Fibroblast of lung (primary cell): ENCODE measurements at regions not wholly inside any gene's neighbourhood (a gene's known extent, or its start where the extent isn't known, plus 50 kb on each side); places are given as distances from the start of the nearest gene placed in this dataset.
"Not testable (repeated sequence)": the region's sequence is repeated elsewhere in the genome, so short reads cannot be mapped to it uniquely, and the experiment has no call there.

Source experiments
- DNase-seq, 2 donors: peaks; one replicate each; pipeline versions ENCODE4 v3.0.0 to v3.0.0-alpha.2; 2010; ENCODE audit warnings: low read depth in 2 of 2
- H2AFZ ChIP-seq: 2 replicates; pipeline ENCODE4 v1.5.1; 2012; ENCODE audit warnings: low read length, control low read depth, inconsistent platforms
- H3K27ac ChIP-seq: 2 replicates; pipeline ENCODE4 v1.5.1; 2011; ENCODE audit warnings: low read length, control low read depth; ENCODE audit not compliant: insufficient read depth
- H3K27me3 ChIP-seq: 2 replicates; pipeline ENCODE4 v1.5.1; 2011; ENCODE audit warnings: mild to moderate bottlenecking, low read length; ENCODE audit not compliant: control insufficient read depth, insufficient read depth
- H3K36me3 ChIP-seq: 2 replicates; pipeline ENCODE4 v1.5.1; 2011; ENCODE audit warnings: low read length; ENCODE audit not compliant: control insufficient read depth, insufficient read depth
- H3K4me1 ChIP-seq: 2 replicates; pipeline ENCODE4 v1.5.1; 2011; ENCODE audit warnings: low read length; ENCODE audit not compliant: control insufficient read depth, insufficient read depth; ENCODE audit errors: extremely low read depth
- H3K4me2 ChIP-seq: 2 replicates; pipeline ENCODE4 v1.5.1; 2011; ENCODE audit warnings: low read length, control low read depth; ENCODE audit not compliant: insufficient read depth; ENCODE audit errors: extremely low read depth
- H3K4me3 ChIP-seq, 4 experiments: fragments of 200-600 bp in 1 of 4; sonication (generic) in 1 of 4; replicated peaks in 1 of 4; 2 replicates each; pipeline ENCODE4 v1.5.1; 2011 to 2016; ENCODE audit warnings: low read length in 4 of 4, low read depth in 3 of 4, mild to moderate bottlenecking in 3 of 4, control low read depth in 2 of 4, inconsistent platforms in 1 of 4, mixed read lengths in 1 of 4; ENCODE audit not compliant: insufficient read depth in 1 of 4; ENCODE audit errors: control extremely low read depth in 1 of 4
- H3K79me2 ChIP-seq: 2 replicates; pipeline ENCODE4 v1.5.1; 2012; ENCODE audit warnings: mild to moderate bottlenecking, low read length, inconsistent platforms; ENCODE audit not compliant: control insufficient read depth, insufficient read depth
- H3K9ac ChIP-seq: 2 replicates; pipeline ENCODE4 v1.5.1; 2011; ENCODE audit warnings: mild to moderate bottlenecking, low read length, control low read depth; ENCODE audit not compliant: insufficient read depth
- H3K9me3 ChIP-seq: 2 replicates; pipeline ENCODE4 v1.5.1; 2012; ENCODE audit warnings: low read depth, low read length; ENCODE audit not compliant: control insufficient read depth, insufficient read depth
- H4K20me1 ChIP-seq: 2 replicates; pipeline ENCODE4 v1.5.1; 2011; ENCODE audit warnings: low read length; ENCODE audit not compliant: control insufficient read depth, insufficient read depth; ENCODE audit errors: extremely low read depth

DNA sequence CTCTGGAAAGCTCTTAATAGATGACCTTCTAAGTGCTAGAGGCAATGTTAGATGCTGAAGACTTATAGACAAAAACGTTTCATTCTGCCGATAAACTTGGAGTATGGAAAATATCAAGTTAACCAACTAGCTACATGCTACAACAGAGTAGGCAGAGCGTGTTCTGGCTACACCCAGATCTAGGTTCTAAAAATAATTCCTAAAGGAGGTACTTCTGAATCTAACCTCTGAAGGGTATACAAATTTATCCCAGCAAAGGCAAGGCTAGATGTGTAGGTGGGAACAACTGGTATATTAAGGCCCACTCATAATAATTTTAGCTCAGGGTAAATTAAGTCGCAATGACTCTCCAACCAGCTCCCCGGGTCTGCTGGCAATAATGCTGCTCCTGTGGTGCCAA, 67.6 kb upstream of the NBPF26 start:
- H3K27me3 ChIP-seq, H2AFZ ChIP-seq, H4K20me1 ChIP-seq, H3K4me1 ChIP-seq, DNase-seq, H3K4me3 ChIP-seq, H3K4me2 ChIP-seq, H3K79me2 ChIP-seq, H3K9ac ChIP-seq, H3K36me3 ChIP-seq, H3K27ac ChIP-seq, H3K9me3 ChIP-seq: not testable (repeated sequence)

DNA sequence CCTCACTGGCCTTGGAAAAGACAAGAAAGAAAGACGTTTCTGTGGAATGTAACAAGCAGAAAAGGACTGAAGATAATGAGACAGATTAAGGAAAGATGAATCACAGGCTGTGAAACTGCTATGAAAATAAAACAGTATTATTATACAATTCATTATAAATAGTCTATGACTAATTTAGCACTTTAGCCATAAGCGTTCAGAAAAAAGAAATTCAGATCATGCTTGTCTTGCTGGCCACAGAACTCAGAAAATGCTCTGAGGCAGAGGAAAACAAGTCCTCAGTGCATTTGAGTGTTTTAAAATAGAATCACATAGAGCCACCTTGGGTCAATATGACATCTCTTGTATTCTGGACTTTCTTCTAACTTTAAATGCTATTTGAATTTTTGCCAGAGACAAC, 65.9 kb upstream of the NBPF26 start:
- H3K36me3 ChIP-seq, result not testable (repeated sequence)

DNA sequence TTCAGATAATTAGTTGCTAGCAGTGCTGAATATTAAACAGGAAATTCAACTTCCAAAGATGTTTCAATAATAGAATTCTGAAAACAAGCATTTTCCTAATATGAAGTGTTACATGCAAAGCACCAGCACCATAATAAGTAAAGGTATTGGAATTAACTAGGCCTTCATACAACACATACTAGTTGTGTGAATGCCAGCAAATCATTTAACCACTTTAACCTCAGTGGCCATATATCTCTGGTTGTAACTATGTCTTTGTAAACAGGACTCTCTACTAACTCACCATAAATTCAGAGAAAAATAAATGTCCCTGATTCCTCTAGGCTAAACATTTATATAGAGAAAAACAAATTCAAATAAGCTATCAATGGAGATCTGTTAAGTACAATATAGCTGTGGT, 65.1 kb upstream of the NBPF26 start:
- H3K79me2 ChIP-seq, H3K27ac ChIP-seq, H3K4me3 ChIP-seq, H2AFZ ChIP-seq, H3K4me2 ChIP-seq, H3K27me3 ChIP-seq, H3K9ac ChIP-seq, H4K20me1 ChIP-seq, H3K9me3 ChIP-seq, H3K4me1 ChIP-seq, DNase-seq, H3K36me3 ChIP-seq: not testable (repeated sequence)

More for the DNA sequence above, 65.9 kb upstream of the NBPF26 start:
- not testable (repeated sequence) for H3K4me1 ChIP-seq, H3K27me3 ChIP-seq, H4K20me1 ChIP-seq, H3K9me3 ChIP-seq, H3K4me2 ChIP-seq, H3K79me2 ChIP-seq, H3K4me3 ChIP-seq, H3K27ac ChIP-seq, H3K9ac ChIP-seq, DNase-seq, H2AFZ ChIP-seq

DNA sequence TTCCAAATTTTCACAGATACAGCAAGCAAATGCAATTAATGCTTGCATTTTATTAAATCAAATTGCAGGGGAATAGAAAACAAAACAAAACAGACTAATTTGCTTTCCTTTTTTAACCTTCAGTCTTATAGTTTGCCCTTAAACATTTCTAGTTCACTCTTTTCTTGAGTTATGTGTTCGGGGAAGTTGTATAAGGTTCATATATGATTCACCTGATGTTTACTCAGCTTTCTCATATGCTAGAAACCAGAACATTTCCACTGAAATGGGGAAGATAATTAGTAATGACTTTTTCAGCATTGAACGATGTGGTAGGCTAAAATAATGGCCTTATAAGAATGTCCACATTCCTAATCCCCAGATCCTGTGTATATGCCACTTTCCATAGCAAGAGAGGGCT, 64.6 kb upstream of the NBPF26 start:
- H3K4me1 ChIP-seq, H3K4me2 ChIP-seq, H3K9ac ChIP-seq, H4K20me1 ChIP-seq, DNase-seq, H3K27ac ChIP-seq, H3K27me3 ChIP-seq, H3K4me3 ChIP-seq, H3K9me3 ChIP-seq, H3K36me3 ChIP-seq, H3K79me2 ChIP-seq, H2AFZ ChIP-seq: not testable (repeated sequence)

DNA sequence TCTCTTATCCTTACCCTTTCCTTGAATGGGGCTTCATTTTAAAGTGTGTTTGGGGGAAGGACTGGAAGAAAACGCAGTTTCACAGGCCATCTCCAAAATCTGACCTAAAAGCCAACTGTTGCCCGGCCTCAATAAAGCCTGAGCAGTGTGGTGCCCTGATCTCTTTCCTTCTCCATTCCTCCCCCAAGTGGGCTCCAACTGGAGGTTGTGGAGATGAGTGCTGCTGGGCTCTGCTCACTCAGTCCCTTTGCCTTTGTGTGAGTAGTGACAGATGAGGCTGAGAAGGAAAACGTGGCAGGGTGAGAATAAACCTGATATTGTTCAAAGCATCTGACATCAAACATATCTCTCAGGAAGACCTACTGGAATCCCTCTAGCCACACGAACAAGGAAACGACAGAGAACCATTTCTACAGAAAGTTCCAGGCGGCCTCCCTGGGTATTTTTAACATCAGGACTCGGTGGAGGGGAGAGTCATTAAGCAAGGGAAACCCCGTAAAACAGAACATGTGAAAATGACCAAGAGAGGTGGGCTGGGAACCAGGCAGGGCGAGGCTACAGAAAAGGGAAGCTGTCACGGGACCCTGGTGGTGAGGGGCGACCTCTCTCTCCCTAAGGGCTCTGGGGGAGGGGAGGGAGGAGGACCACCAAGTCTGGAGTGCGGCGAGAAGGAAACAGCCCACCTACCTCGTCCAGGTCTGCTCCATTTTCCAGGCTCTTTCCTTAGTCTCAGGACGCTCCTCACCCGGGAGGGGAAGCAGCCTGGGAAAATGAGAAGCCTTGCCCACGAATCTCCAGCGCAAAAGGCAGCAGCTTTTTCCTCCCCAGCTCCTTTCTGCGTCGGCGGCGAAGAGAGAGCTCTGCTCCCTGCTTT, 59.1 kb upstream of the NBPF26 start:
- not testable (repeated sequence) for H3K36me3 ChIP-seq, H3K27ac ChIP-seq, DNase-seq, H3K4me1 ChIP-seq, H3K27me3 ChIP-seq, H2AFZ ChIP-seq, H3K9me3 ChIP-seq, H3K4me2 ChIP-seq, H3K9ac ChIP-seq, H4K20me1 ChIP-seq, H3K79me2 ChIP-seq
- peak overlapping the region in 2 of 4 experiments; percentile 34 to 44 for H3K4me3 ChIP-seq

DNA sequence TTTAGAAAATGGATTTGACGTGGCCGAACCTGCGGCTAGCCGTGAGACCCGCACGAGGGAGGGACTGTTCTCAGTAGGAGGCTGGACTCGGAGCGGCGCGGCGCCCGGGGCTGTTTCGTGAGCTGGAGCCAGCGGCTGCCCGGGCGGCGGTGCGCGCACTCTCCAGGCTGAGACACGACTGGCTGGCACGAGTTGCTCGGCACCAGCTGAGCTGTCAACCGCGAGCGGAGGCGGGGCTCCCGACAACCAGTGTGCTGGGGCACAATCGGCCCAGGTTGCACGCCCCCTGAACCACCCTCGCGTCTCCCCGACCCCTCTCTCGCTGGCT, 58.5 kb upstream of the NBPF26 start:
- peak overlapping the region in 1 of 4 experiments; percentile 44 for H3K4me3 ChIP-seq
- H2AFZ ChIP-seq, H3K9me3 ChIP-seq, H4K20me1 ChIP-seq, H3K9ac ChIP-seq, H3K4me1 ChIP-seq, DNase-seq, H3K4me2 ChIP-seq, H3K27ac ChIP-seq, H3K79me2 ChIP-seq, H3K27me3 ChIP-seq, H3K36me3 ChIP-seq: not testable (repeated sequence)

DNA sequence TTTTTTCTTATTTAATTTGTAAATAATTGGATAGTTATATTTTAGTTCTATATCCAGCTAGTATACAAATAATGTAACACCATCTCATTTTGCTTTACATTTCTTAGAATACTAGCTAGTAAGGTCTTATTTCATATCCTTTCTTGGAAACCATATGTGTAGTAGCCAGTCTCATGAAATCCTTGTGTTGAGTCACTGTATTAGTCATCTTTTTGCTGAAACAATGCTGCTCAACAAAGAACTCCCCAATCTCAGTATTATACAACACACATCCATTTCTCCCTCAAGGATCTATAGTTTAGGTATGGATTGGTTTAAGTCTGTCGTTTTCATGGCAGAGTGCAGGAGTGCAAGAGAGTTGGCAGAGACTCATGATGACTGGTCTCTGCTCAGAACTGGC, 55.6 kb upstream of the NBPF26 start:
- H4K20me1 ChIP-seq, H2AFZ ChIP-seq, H3K4me3 ChIP-seq, H3K4me1 ChIP-seq, H3K4me2 ChIP-seq, DNase-seq, H3K79me2 ChIP-seq, H3K9ac ChIP-seq, H3K27me3 ChIP-seq, H3K9me3 ChIP-seq, H3K27ac ChIP-seq, H3K36me3 ChIP-seq: not testable (repeated sequence)
